H1 (cell line): ENCODE measurements at regions not wholly inside any gene's neighbourhood (a gene's known extent, or its start where the extent isn't known, plus 50 kb on each side); places are given as distances from the start of the nearest gene placed in this dataset.
"Not testable (repeated sequence)": the region's sequence is repeated elsewhere in the genome, so short reads cannot be mapped to it uniquely, and the experiment has no call there.

Experiments
- ASH2L ChIP-seq: fragments of 200-600, 300-600 bp; sonication (generic); IDR thresholded peaks from one replicate; pipeline ENCODE4 v1.7.1; 2017; ENCODE audit warnings: low read length
- EZH2 ChIP-seq: fragments of 200-600 bp; sonication (generic); IDR thresholded peaks from 2 replicates; pipeline ENCODE4 v1.7.1; 2012; ENCODE audit warnings: low read depth, mild to moderate bottlenecking, moderate library complexity, low read length, inconsistent platforms; ENCODE audit not compliant: severe bottlenecking
- KDM1A ChIP-seq: fragments of 200-600, 300-600 bp; sonication (generic); IDR thresholded peaks from 2 replicates; pipeline ENCODE4 v1.7.1; 2016; ENCODE audit warnings: mild to moderate bottlenecking, low read length, borderline replicate concordance
- MAFK ChIP-seq: IDR thresholded peaks from 2 replicates; pipeline ENCODE4 v1.6.1; 2012; ENCODE audit warnings: low read depth, mild to moderate bottlenecking, improper control_type of control experiment, low read length
- POLR2AphosphoS5 ChIP-seq: IDR thresholded peaks from 2 replicates; pipeline ENCODE4 v1.6.1; 2011; ENCODE audit warnings: low read depth, low read length
- RBBP5 ChIP-seq: IDR thresholded peaks from 2 replicates; pipeline ENCODE4 v1.7.1; 2012; ENCODE audit warnings: low read depth, mild to moderate bottlenecking, inconsistent platforms, low read length, moderate library complexity, borderline replicate concordance
- SP1 ChIP-seq: IDR thresholded peaks from 2 replicates; pipeline ENCODE4 v1.6.1; 2011; ENCODE audit warnings: low read depth, low read length
- ZNF274 ChIP-seq: IDR thresholded peaks from 2 replicates; pipeline ENCODE4 v1.7.0; 2012; ENCODE audit warnings: low read length, borderline replicate concordance; ENCODE audit errors: extremely low read depth
- TF ChIP-seq, protein P1 (sequence below), 3 experiments: IDR thresholded peaks; 1 replicate in 2 of 3; 2 replicates in 1 of 3; pipeline versions ENCODE4 v1.5.1 to v1.6.1; 2011; ENCODE audit warnings: low read length in 3 of 3, mild to moderate bottlenecking in 3 of 3, inconsistent platforms in 2 of 3, low read depth in 1 of 3, moderate library complexity in 1 of 3; ENCODE audit not compliant: insufficient read depth in 1 of 3; ENCODE audit errors: control extremely low read depth in 1 of 3

DNA sequence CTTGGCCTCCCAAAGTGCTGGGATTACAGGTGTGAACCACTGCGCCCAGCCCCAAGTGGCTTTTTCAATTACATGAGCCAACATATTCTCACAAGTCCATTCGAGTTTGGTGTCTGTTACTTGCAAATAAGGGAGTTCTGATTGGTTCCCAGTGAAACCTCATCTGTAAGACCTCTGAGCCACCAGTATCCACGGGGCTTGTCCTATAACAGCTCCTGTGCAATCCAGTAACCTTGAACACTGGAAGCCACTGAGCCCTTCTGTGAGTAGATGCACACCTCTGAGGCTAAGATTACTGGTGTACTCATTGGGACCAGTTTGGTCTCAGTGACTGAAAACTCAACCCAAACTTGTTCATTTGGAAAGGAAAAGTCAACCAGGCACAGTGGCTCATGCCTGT, 112.5 kb upstream of the CRYM start:
- TF ChIP-seq KDM1A, SP1, EZH2, MAFK, POLR2AphosphoS5, RBBP5, ASH2L, ZNF274: not testable (repeated sequence)
- TF ChIP-seq, protein P1, sequence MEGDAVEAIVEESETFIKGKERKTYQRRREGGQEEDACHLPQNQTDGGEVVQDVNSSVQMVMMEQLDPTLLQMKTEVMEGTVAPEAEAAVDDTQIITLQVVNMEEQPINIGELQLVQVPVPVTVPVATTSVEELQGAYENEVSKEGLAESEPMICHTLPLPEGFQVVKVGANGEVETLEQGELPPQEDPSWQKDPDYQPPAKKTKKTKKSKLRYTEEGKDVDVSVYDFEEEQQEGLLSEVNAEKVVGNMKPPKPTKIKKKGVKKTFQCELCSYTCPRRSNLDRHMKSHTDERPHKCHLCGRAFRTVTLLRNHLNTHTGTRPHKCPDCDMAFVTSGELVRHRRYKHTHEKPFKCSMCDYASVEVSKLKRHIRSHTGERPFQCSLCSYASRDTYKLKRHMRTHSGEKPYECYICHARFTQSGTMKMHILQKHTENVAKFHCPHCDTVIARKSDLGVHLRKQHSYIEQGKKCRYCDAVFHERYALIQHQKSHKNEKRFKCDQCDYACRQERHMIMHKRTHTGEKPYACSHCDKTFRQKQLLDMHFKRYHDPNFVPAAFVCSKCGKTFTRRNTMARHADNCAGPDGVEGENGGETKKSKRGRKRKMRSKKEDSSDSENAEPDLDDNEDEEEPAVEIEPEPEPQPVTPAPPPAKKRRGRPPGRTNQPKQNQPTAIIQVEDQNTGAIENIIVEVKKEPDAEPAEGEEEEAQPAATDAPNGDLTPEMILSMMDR (IDR thresholded peaks at IDR 0.05; ENCODE audit: control extremely low read depth in 1 of 3, insufficient read depth in 1 of 3, low read depth in 1 of 3, low read length in 3 of 3): not testable (repeated sequence)
